Right lobe of liver (tissue), 4 donors: ENCODE measurements at regions not wholly inside any gene's neighbourhood (a gene's known extent, or its start where the extent isn't known, plus 50 kb on each side); places are given as distances from the start of the nearest gene placed in this dataset.

Source experiments
- POLR2A ChIP-seq: fragments of 450-650 bp; IDR thresholded peaks from one replicate; pipeline ENCODE4 v1.6.1; 2017; ENCODE audit warnings: antibody characterized with exemption, mild to moderate bottlenecking
- TF ChIP-seq, protein P1 (sequence below), 4 donors: fragments of 200-600 bp in 3 of 4; fragments of 450-650 bp in 1 of 4; IDR thresholded peaks; one replicate each; pipeline versions ENCODE4 v1.5.1 to v1.8.0; 2016 to 2022; ENCODE audit warnings: antibody characterized with exemption in 4 of 4, mild to moderate bottlenecking in 2 of 4
- donor health status: DM: no; HTN: no; CAD: no.
- donor health status: DM: no; HTN: no; CAD: no.
- donor health status: DM: no; HTN: yes; CAD: no.

DNA sequence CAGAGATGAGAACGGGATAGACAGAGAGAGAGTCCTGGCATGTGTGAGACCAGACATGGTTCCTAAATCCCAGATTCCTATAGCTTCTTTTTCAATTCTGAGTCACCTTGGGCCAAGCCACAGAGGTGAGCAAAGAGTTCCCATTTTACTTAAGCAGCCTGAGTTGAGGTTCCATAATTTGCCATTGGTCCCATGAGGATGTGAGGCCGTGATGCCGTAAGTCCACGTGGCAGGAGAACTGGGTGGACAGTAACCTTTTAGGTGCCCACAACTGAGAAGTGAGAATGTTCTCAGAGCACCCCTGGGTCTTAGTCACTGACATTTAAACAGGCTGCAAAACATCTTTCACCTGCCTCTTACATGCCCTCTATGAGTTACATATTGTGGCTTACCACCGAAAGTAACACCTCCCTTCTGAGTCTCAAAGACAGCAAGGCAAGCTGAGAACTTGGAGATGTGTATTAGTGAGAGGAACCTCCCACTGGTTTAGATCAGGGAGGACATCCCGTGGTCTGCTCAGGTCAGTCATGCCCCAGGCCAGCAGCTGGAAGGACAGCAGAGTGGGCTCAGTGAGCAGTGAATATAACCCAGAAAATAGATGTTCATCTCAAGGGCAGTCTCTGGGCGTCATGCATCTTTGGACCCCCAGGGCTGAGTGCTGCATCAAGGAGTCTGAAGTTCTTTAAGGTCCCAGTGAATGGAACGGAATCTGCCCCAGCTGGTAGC lies 127.9 kb upstream of the LGALSL start:
- TF ChIP-seq, protein P1, sequence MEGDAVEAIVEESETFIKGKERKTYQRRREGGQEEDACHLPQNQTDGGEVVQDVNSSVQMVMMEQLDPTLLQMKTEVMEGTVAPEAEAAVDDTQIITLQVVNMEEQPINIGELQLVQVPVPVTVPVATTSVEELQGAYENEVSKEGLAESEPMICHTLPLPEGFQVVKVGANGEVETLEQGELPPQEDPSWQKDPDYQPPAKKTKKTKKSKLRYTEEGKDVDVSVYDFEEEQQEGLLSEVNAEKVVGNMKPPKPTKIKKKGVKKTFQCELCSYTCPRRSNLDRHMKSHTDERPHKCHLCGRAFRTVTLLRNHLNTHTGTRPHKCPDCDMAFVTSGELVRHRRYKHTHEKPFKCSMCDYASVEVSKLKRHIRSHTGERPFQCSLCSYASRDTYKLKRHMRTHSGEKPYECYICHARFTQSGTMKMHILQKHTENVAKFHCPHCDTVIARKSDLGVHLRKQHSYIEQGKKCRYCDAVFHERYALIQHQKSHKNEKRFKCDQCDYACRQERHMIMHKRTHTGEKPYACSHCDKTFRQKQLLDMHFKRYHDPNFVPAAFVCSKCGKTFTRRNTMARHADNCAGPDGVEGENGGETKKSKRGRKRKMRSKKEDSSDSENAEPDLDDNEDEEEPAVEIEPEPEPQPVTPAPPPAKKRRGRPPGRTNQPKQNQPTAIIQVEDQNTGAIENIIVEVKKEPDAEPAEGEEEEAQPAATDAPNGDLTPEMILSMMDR (IDR thresholded peaks at IDR 0.05) = no peak
- no peak for TF ChIP-seq POLR2A
